AG08395 (cell line): ENCODE measurements at regions not wholly inside any gene's neighbourhood (a gene's known extent, or its start where the extent isn't known, plus 50 kb on each side); places are given as distances from the start of the nearest gene placed in this dataset.

Source experiments
- DNase-seq: peaks from one replicate; pipeline ENCODE4 v3.0.0; 2012; ENCODE audit warnings: mixed read lengths, low spot score

DNA sequence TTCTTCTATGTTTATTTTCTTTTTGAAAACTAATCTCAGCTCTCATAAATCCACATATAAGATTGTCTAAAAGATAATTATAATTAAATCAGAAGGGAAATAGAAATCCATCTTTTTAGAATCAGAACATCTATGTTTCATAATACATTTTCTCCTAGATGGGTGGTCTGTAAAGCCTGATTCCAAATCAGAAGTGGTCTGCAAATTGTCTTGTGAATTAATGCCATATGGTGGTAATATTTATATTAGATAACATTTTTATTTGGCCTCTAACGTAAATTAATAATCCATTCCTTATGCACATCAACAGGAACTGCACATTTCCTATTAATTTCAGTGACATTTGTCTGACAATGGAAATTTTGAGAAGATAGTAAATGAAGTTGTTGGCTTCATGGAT, 52.8 kb upstream of the TBC1D5 start:
- no peak for DNase-seq

DNA sequence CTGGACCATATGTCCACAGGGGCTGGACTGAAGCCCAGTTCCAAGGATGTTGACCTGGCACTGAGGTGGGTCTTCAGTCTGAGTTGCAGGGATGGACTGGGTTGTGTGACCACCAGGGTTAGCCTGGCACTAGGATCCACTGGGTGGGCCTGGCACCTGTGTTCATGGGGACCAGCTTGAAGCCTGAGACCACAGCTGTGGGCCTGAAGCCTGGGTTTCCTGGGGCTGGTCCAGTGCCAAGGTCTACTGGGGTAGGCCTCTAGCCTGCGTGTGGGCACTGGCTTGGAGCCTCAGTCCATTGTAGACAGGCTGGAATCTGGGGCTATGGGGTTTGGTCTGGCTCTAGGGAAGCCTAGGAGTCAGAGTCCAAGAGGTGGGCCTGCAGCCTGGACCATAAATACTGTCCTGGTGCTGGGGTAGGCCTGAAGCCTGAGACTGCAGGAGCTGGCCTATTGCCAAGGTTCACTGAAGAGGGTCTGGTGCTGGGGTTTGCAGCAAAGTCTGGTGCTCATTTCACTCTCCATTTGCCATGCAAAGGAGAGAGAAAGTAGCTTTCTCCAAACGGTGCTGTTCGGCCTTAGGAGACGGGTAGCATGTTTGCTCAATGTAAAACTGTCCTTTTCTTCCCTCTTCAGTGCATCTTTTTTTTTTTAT, 51.2 kb upstream of the TBC1D5 start:
- DNase-seq: no peak
